ENCODE measurements at regions not wholly inside any gene's neighbourhood (a gene's known extent, or its start where the extent isn't known, plus 50 kb on each side); places are given as distances from the start of the nearest gene placed in this dataset.
"Not testable (repeated sequence)": the region's sequence is repeated elsewhere in the genome, so short reads cannot be mapped to it uniquely, and the experiment has no call there.

GRCh38 chr20:30811885-30812671 lies 445.4 kb upstream of the DEFB115 start:
- DNase-seq (ENCODE audit: extremely low read depth in 1 of 11, low read depth in 9 of 11, low spot score in 4 of 11), result peak in 1 of 11 donors; percentile 7

- no peak for DNase-seq (ENCODE audit: extremely low read depth in 1 of 11, low read depth in 9 of 11, low spot score in 4 of 11)
Observed at GRCh38 chr20:30812739-30813411, 444.6 kb upstream of the DEFB115 start.

DNA sequence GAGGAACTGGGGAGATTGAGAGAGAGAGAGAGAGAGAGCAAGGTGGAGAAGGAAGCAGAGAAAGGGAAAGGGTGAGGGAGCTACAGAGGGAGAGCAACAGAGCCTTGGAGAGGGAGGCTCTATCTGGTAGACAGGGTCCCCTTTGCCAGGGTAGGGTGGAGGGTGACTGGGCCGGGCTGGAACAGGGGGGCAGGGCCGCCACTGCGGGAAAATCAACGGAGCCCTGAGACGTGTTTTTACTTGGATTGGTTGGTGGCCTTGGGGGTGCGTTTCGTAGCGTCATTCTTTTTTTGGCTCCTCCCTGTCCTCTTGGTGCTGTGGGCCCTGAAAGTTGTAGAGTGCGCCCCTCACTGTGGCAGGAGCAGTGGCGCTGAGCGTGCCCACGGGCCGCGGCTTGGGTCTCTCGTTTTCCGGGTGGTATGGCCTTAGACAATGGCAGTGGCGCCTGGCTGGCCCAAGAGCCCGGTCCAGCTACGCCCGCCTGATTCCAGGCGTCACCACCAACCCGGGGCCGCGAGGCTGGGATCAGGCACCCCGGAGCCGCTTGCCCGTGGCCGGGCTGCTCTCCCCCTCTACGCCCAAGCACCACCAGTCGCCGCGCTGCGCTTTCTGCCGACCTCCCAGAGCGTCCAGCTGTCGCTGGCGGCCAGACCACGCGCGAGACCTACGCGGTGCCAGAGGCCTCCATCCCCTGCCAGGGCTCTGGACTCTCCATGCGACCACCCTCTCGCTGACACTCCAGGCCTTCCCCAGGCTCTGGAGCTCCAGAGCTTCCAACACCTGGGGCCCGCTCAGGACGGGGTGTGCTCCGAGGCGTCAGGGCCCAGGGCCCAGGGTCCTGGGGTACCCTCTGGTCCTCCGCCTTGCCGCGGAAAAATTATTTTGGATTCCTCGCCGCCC lies 443.8 kb upstream of the DEFB115 start:
- not testable (repeated sequence) for DNase-seq (ENCODE audit: extremely low read depth in 1 of 11, low read depth in 9 of 11, low spot score in 4 of 11)

GRCh38 chr20:30814312-30814639 lies 443.2 kb upstream of the DEFB115 start:
- DNase-seq (ENCODE audit: extremely low read depth in 1 of 11, low read depth in 9 of 11, low spot score in 4 of 11), result not testable (repeated sequence)

GRCh38 chr20:30815027-30815576 lies 442.4 kb upstream of the DEFB115 start:
- not testable (repeated sequence) for DNase-seq (ENCODE audit: extremely low read depth in 1 of 11, low read depth in 9 of 11, low spot score in 4 of 11)

- DNase-seq (ENCODE audit: extremely low read depth in 1 of 11, low read depth in 9 of 11, low spot score in 4 of 11), result no peak
Observed at GRCh38 chr20:30815577-30816181, 441.8 kb upstream of the DEFB115 start.

DNA sequence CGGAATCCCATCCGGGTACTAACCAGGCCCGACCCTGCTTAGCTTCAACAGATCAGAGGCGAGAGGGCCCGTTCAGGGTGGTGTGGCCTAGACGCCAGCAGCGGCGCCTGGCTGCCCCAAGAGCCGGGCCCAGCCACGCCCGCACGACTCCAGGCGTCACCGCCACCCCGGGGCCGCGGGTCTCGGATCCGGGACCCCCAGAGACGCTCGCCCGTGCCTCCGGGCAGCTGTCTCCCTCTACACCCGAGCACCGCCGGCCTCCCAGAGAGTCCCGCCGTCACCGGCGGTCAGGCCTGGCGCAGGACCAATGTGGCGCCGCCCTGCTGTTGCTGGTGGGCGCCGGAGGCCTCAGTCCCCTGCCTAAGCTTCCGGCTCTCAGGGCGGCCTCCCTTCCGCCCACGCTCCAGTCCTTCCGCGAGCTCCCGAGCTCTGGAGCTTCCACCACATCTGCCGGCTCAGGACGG lies 441.2 kb upstream of the DEFB115 start:
- no peak for DNase-seq (ENCODE audit: extremely low read depth in 1 of 11, low read depth in 9 of 11, low spot score in 4 of 11)

GRCh38 chr20:30821615-30822014 lies 435.8 kb upstream of the DEFB115 start:
- DNase-seq (ENCODE audit: extremely low read depth in 1 of 11, low read depth in 9 of 11, low spot score in 4 of 11), result not testable (repeated sequence)

DNA sequence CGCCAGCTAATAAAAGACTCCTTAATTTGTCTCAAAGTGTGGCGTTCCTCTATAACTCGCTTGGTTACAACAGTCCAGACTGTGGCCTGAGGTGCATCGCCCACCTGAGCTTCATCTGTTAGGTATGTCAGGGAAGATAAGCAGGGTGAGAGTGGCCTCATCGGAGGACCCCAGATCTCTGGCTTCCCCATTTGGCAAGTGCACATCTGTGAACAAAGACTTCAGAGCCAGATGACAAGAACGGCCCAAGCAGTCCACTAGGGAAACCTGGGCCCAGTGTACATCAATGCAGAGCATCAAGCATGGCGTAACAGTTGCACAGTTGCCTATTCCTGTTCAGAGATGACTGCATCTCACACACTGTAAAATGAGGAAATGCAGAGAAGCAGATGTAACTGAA lies 432.8 kb upstream of the DEFB115 start:
- DNase-seq (ENCODE audit: extremely low read depth in 1 of 11, low read depth in 9 of 11, low spot score in 4 of 11), result not testable (repeated sequence)

GRCh38 chr20:30845923-30846322 lies 411.5 kb upstream of the DEFB115 start:
- DNase-seq (ENCODE audit: extremely low read depth in 1 of 11, low read depth in 9 of 11, low spot score in 4 of 11), result not testable (repeated sequence)

DNA sequence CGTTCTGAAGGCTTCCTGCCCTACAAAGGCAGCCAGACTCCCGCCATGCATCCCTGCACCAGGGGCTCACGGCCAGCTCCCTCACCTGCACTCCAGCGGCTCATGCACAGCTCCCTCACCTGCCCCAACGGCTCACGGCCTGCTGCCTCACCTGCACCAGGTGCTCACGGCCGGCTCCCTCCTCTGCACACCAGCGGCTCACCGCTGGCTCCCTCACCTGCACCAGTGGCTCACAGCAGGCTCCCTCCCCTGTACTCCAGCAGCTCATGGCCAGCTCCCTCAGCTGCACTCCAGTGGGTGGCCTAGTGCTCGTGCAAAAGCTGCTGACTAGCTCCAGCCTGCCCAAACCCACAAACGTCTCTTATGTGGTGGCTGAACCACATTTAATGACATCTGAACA lies 389.2 kb upstream of the DEFB115 start:
- not testable (repeated sequence) for DNase-seq (ENCODE audit: extremely low read depth in 1 of 11, low read depth in 9 of 11, low spot score in 4 of 11)

- not testable (repeated sequence) for DNase-seq (ENCODE audit: extremely low read depth in 1 of 11, low read depth in 9 of 11, low spot score in 4 of 11)
Observed at GRCh38 chr20:30871127-30871526, 386.3 kb upstream of the DEFB115 start.

DNA sequence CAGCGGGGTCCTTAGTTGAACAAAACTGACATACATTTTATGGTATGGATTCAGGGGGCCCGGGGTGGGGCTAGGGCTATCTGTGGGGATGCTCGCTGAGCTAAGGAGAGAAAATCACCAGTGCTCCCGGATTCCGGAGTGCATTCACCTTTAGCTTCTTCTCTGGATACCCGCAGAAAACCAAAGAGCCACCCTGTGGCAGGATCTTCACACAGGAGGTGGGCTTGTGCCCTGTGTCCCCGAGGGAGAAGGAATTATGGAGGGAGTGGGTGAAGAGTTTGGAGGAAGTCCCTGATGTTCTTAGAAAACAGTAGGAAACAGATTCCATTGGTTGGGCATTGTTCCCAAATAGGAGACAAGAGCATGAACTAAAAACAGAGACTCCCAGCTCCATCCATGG lies 385.2 kb upstream of the DEFB115 start:
- DNase-seq (ENCODE audit: extremely low read depth in 1 of 11, low read depth in 9 of 11, low spot score in 4 of 11), result not testable (repeated sequence)

GRCh38 chr20:30875868-30876267 lies 381.6 kb upstream of the DEFB115 start:
- not testable (repeated sequence) for DNase-seq (ENCODE audit: extremely low read depth in 1 of 11, low read depth in 9 of 11, low spot score in 4 of 11)

- DNase-seq (ENCODE audit: extremely low read depth in 1 of 11, low read depth in 9 of 11, low spot score in 4 of 11), result not testable (repeated sequence)
Observed at GRCh38 chr20:30891400-30891799, 366.1 kb upstream of the DEFB115 start.

DNA sequence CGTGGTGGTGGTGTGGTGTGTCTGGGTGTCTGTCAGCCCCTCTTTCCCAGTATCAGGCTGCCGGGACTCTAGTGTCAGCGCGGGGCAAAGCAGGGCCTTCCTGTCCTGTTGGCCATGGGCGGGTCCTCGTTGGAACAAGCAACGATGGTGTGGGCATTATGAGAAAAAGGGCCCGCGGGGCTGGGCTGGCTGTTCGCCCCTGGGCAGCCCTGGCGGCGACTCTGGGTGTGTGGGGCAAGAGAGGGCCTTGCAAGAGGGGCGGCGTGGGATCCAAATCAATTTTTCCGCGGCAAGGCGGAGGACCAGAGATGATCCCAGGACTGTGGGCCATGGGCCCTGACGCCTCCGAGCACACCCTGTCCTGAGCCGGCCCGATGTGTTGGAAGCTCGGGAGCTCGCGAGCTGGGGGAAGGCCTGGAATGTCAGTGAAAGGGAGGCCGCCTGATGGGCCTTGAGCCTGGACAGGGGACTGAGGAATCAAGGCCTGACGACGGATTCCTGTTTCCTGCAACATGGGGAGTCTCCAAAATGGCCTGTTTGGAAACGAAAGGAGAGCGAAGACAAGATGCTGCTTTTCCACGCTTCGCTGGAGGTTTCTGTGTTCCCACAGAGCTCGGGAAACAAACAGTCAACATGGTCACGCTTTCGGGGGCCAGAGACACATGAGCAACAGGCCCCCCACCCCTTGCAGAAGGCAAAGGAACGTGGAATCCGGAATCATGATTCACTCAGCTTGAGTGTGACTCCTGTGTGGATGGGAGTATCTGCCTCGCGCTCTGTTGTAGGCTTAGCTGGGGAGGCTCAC lies 364.7 kb upstream of the DEFB115 start:
- no peak for DNase-seq (ENCODE audit: extremely low read depth in 1 of 11, low read depth in 9 of 11, low spot score in 4 of 11)

- DNase-seq (ENCODE audit: extremely low read depth in 1 of 11, low read depth in 9 of 11, low spot score in 4 of 11), result not testable (repeated sequence)
Observed at GRCh38 chr20:30893346-30894314, 363.8 kb upstream of the DEFB115 start.
